Heart left ventricle (tissue), 16 donors: ENCODE measurements at regions not wholly inside any gene's neighbourhood (a gene's known extent, or its start where the extent isn't known, plus 50 kb on each side); places are given as distances from the start of the nearest gene placed in this dataset.

Source experiments
- ATAC-seq, 4 donors: fragments of 200-7000 bp; cut with Tn5 transposase; one replicate each; pipeline ENCODE4 v1.9.1; 2020 to 2022; ENCODE audit warnings: moderate library complexity in 4 of 4, mild to moderate bottlenecking in 3 of 4, moderate number of reproducible peaks in 1 of 4
- DNase-seq, 5 donors: peaks; one replicate each; pipeline ENCODE4 v3.0.0-alpha.2; 2020
- H3K27ac ChIP-seq, 12 donors: fragments of 200-600 bp; sonication (generic) in 4 of 12; one replicate each; pipeline versions ENCODE4 v1.5.0 to v1.8.0; 2016 to 2022; ENCODE audit warnings: mild to moderate bottlenecking in 2 of 12
- H3K27me3 ChIP-seq, 9 donors: fragments of 200-600 bp; sonication (generic) in 2 of 9; one replicate each; pipeline versions ENCODE4 v1.5.1 to v1.8.0; 2016 to 2022; ENCODE audit warnings: mild to moderate bottlenecking in 3 of 9
- H3K36me3 ChIP-seq, 9 donors: fragments of 200-600 bp; sonication (generic) in 2 of 9; one replicate each; pipeline versions ENCODE4 v1.5.0 to v1.8.0; 2018 to 2022; ENCODE audit warnings: mild to moderate bottlenecking in 2 of 9
- H3K4me1 ChIP-seq, 12 donors: fragments of 200-600 bp; sonication (generic) in 4 of 12; one replicate each; pipeline versions ENCODE4 v1.5.0 to v1.8.0; 2016 to 2022; ENCODE audit warnings: mild to moderate bottlenecking in 3 of 12
- H3K4me3 ChIP-seq, 12 donors: fragments of 200-600 bp; sonication (generic) in 4 of 12; one replicate each; pipeline versions ENCODE4 v1.5.0 to v1.8.0; 2017 to 2022; ENCODE audit warnings: mild to moderate bottlenecking in 9 of 12, moderate library complexity in 4 of 12
- H3K9me3 ChIP-seq, 12 donors: fragments of 200-600 bp; sonication (generic) in 4 of 12; one replicate each; pipeline versions ENCODE4 v1.5.0 to v1.8.0; 2016 to 2022; ENCODE audit warnings: mild to moderate bottlenecking in 1 of 12
- CTCF ChIP-seq, 12 donors: fragments of 200-600 bp; sonication (generic) in 4 of 12; IDR thresholded peaks; one replicate each; pipeline versions ENCODE4 v1.5.0 to v1.8.0; 2018 to 2022; ENCODE audit warnings: antibody characterized with exemption in 12 of 12, mild to moderate bottlenecking in 5 of 12
- POLR2A ChIP-seq, 2 donors: fragments of 450-650 bp; IDR thresholded peaks; one replicate each; pipeline ENCODE4 v1.6.1; 2017; ENCODE audit warnings: antibody characterized with exemption in 2 of 2, mild to moderate bottlenecking in 2 of 2, moderate library complexity in 2 of 2
- WGBS, 4 donors: extraction: QIAGEN DNeasy Blood & Tissue Kit in 2 of 4; methylation state at CpG; one replicate each; pipeline versions ENCODE4 v1.1.5 to v1.1.7; 2013 to 2018; 5-methylcytosine and 5-hydroxymethylcytosine counted together
- intact Hi-C, 10 donors: fragments of 100-400 bp; cut with DNase I; formaldehyde crosslinking; loops; one replicate each; pipeline versions ENCODE4 v1.11.1 to v1.14.2; 2022
- donor health status: ischemic (EF 13 %, LVEDD 7.1; RV severe dilation, severe dysfunction).
- donor health status: healthy with polysubstance abuse.
- donor health status: DM: no; HTN: yes; CAD: no.
- donor health status: DM: no; HTN: no; CAD: no.
- donor health status: ischemic (EF 25% LVEDD 6.9; RV normal size, moderate dysfunction).
- donor health status: ischemic (EF 25% LVEDD 5.7; RV mildly dilated, moderate dysfunction).
- donor health status: healthy.
- donor health status: DM: yes; HTN: yes; CAD: no.
- donor health status: ischemic (EF 35%, LVEDD 5.7; RV mildly dilated, moderate dysfunction).
- donor health status: nonischemic (EF 11% LVEDD 7.7; RV severe dilation, severe dysfunction).
- donor health status: DM: yes; HTN: yes; CAD: no.
- donor health status: PGD.
- donor health status: ischemic (EF 29% LVEDD 5.4; RV normal size, mild dysfunction).
- donor health status: nonischemic (EF 23%, LVEDD 6.1; RV moderate dilation, normal function).

- Histone ChIP-seq H3K36me3 (no peaks in the 10 kb centered on the region), H3K27ac (no peak overlapping the region), H3K4me1 (peaks cover 0 to 10% (median 0%) of the 10 kb centered on the region in 12 donors), H3K27me3 (peaks cover 0 to 7% (median 0%) of the 10 kb centered on the region in 9 donors), H3K4me3 (no peak overlapping the region), H3K9me3 (peaks cover 0 to 26% (median 3%) of the 10 kb centered on the region in 12 donors)
- TF ChIP-seq CTCF (IDR thresholded peaks at IDR 0.05) (no peak), POLR2A (IDR thresholded peaks at IDR 0.05) (no peak)
- DNase-seq, result no peak
- no peak for ATAC-seq
- intact Hi-C loops, result no loop called here
- 88 to 92% (median 90%) methylated on average over 12 of the region's 12 CpGs for WGBS, 4 donors
Measured at GRCh38 chr14:101357038-101357437, 204.3 kb upstream of the DIO3 start.

- Histone ChIP-seq H3K4me1 (peaks cover 0 to 10% (median 0%) of the 10 kb centered on the region in 12 donors), H3K27me3 (peaks cover 0 to 7% (median 0%) of the 10 kb centered on the region in 9 donors), H3K36me3 (no peaks in the 10 kb centered on the region), H3K27ac (peak overlapping the region in 1 of 12 donors; percentile 88), H3K4me3 (no peak overlapping the region), H3K9me3 (peaks cover 0 to 26% (median 3%) of the 10 kb centered on the region in 12 donors)
- 74 to 91% (median 84%) methylated on average over 5 to 10 of the region's 10 CpGs for WGBS, 4 donors
- ATAC-seq (no peak), DNase-seq (no peak)
- intact Hi-C loops, result no loop called here
- TF ChIP-seq CTCF (IDR thresholded peaks at IDR 0.05) (no peak), POLR2A (IDR thresholded peaks at IDR 0.05) (no peak)
Measured at GRCh38 chr14:101357559-101358319, 203.6 kb upstream of the DIO3 start.

- Histone ChIP-seq H3K4me3 (no peak overlapping the region), H3K4me1 (peaks cover 0 to 10% (median 0%) of the 10 kb centered on the region in 12 donors), H3K27me3 (peaks cover 0 to 7% (median 0%) of the 10 kb centered on the region in 9 donors), H3K36me3 (no peaks in the 10 kb centered on the region), H3K9me3 (peaks cover 0 to 26% (median 3%) of the 10 kb centered on the region in 12 donors), H3K27ac (peak overlapping the region in 1 of 12 donors; percentile 88)
- DNase-seq (no peak), ATAC-seq (no peak)
- intact Hi-C loops, result no loop called here
- TF ChIP-seq POLR2A (IDR thresholded peaks at IDR 0.05), result no peak
- TF ChIP-seq CTCF (IDR thresholded peaks at IDR 0.05), result no peak
- WGBS, 4 donors, result 81 to 86% (median 84%) methylated on average over 15 of the region's 15 CpGs
Measured at GRCh38 chr14:101358320-101359125, 202.8 kb upstream of the DIO3 start.
